GM13977 (cell line): ENCODE measurements at regions not wholly inside any gene's neighbourhood (a gene's known extent, or its start where the extent isn't known, plus 50 kb on each side); places are given as distances from the start of the nearest gene placed in this dataset.

Experiments used
- DNase-seq: peaks from one replicate; pipeline ENCODE4 v3.0.0; 2012; ENCODE audit warnings: low spot score
- CTCF ChIP-seq: IDR thresholded peaks from 2 replicates; pipeline ENCODE4 v1.5.1; 2012; ENCODE audit warnings: mild to moderate bottlenecking, control low read depth; ENCODE audit not compliant: insufficient read depth; ENCODE audit errors: extremely low read depth, missing control alignments
- in situ Hi-C: fragments of 300-500 bp; cut with MboI; formaldehyde crosslinking; loops from one replicate; pipeline ENCODE4 v1.12.0; 2022; ENCODE audit warnings: low sequenced_read_pairs, low pct_unique_long_range_greater_than_20kb, mixed read lengths, inconsistent platforms; ENCODE audit not compliant: unreplicated experiment

DNA sequence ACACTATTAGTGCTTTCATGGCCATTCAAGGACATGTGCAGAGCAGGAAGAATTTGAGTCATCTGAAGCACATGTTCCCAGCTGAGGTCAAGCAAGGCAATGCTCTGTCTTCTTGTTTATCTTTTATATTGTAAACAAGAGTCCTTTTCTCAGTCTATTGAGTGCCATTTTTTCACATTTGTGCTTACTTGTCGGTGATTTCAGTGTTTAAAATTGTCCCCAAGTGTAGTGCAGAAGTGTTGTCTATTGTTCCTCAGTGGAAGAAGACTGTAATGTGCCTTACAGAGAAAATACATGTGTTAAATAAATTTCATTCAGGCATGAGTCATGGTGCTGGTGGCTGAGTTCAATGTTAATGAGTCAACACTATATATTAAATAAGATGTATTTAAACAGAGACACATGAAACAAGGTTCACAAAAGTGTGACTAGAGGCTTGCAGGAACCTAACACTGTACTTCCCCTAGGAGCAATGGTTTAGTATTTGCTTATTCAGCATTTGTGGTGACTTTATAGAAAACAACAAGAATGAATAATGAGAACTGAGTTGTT is 391.1 kb downstream of the LRIG3 start:
- in situ Hi-C loops: loop anchor here (25.0 kb wide), 1 partner anchor 633 kb away; no protein-coding TSS in a partner anchor
- no peak for DNase-seq
- TF ChIP-seq CTCF: no peak

- in situ Hi-C loops: loop anchor here (25.0 kb wide), 1 partner anchor 632 kb away; no protein-coding TSS in a partner anchor
- DNase-seq: no peak
- no peak for TF ChIP-seq CTCF
Observed at GRCh38 chr12:58529897-58530741, 390.2 kb downstream of the LRIG3 start.

DNA sequence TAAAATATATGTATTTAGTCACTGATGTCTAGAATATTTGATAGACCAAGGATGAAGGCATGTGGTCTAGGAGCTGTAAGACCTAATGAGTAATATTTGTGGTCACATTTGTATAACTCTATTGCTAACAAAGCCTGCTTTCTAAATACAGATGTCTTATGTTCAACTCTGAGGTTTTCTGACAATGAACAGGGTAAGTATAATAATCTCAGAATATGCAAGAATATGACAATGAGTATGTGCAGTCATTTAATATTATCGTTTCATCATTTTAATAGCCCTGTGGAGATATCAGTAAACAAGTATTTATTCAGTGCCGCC is 389.6 kb downstream of the LRIG3 start:
- in situ Hi-C loops: loop anchor here (25.0 kb wide), 1 partner anchor 632 kb away; no protein-coding TSS in a partner anchor

GRCh38 chr12:58532855-58533608 is 387.3 kb downstream of the LRIG3 start:
- in situ Hi-C loops: loop anchor here (25.0 kb wide), 1 partner anchor 629 kb away; no protein-coding TSS in a partner anchor
- no peak for DNase-seq
- no peak for TF ChIP-seq CTCF

More for the DNA sequence above, 389.6 kb downstream of the LRIG3 start:
- DNase-seq: no peak
- no peak for TF ChIP-seq CTCF

DNA sequence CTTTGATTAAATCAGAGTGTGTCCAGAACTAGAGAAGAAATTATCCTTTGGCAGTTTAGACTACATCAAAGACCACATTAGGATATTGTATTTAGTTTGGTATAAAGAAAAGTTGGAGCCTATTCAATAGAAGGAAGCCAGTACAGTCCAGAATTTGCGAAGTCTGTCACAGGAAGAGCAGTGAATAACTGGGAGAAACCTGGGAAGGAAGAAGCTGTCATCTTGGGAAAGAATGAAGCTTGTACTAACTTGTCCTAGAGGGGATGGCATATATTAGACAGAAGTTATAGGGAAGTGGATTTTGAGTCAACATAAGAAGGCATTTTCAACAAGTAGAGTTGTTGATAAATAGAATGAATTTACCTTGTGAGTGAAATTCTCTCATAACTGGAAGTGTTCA is 386.7 kb downstream of the LRIG3 start:
- TF ChIP-seq CTCF: no peak
- DNase-seq: no peak
- in situ Hi-C loops: loop anchor here (25.0 kb wide), 1 partner anchor 629 kb away; no protein-coding TSS in a partner anchor

GRCh38 chr12:58537278-58537677 is 383.0 kb downstream of the LRIG3 start:
- no peak for DNase-seq
- in situ Hi-C loops: loop anchor here (25.0 kb wide), 1 partner anchor 625 kb away; no protein-coding TSS in a partner anchor
- no peak for TF ChIP-seq CTCF
